ENCODE measurements at regions not wholly inside any gene's neighbourhood (a gene's known extent, or its start where the extent isn't known, plus 50 kb on each side); places are given as distances from the start of the nearest gene placed in this dataset.

- no peak for TF ChIP-seq CTCF (IDR thresholded peaks at IDR 0.05)
- intact Hi-C loops (cut with DNase I), result no loop called here
- ATAC-seq (no peak), DNase-seq (no peak)
- no peaks in the 10 kb centered on the region for H3K36me3 ChIP-seq (ENCODE audit: insufficient read depth in 1 of 2, low read depth in 1 of 2)
- WGBS, 3 donors, result 62 to 67% (median 64%) methylated on average over 4 of the region's 4 CpGs
- H3K27ac ChIP-seq, result no peak overlapping the region
- H3K9me3 ChIP-seq, result no peaks in the 10 kb centered on the region
- no peak overlapping the region for H3K4me3 ChIP-seq
- H3K4me1 ChIP-seq, result no peaks in the 10 kb centered on the region
- peaks cover 0 to 5% (median 0%) of the 10 kb centered on the region in 3 donors for H3K27me3 ChIP-seq (ENCODE audit: insufficient read depth in 3 of 3, low read length in 2 of 3)
These were observed 90.5 kb upstream of the GPRIN3 start for GRCh38 chr4:89398146-89398545.

- no peak for TF ChIP-seq CTCF (IDR thresholded peaks at IDR 0.05)
- Histone ChIP-seq H3K36me3 (ENCODE audit: insufficient read depth in 1 of 2, low read depth in 1 of 2) (no peaks in the 10 kb centered on the region), H3K4me3 (no peak overlapping the region), H3K4me1 (no peaks in the 10 kb centered on the region), H3K27ac (no peak overlapping the region), H3K9me3 (no peaks in the 10 kb centered on the region), H3K27me3 (ENCODE audit: insufficient read depth in 3 of 3, low read length in 2 of 3) (peaks cover 0 to 5% (median 0%) of the 10 kb centered on the region in 3 donors)
- no peak for ATAC-seq
- WGBS, 3 donors, result 30 to 56% (median 38%) methylated on average over 1 of the region's 1 CpG
- no peak for DNase-seq
- intact Hi-C loops (cut with DNase I), result no loop called here
These were observed 89.8 kb upstream of the GPRIN3 start for GRCh38 chr4:89397441-89397840.

GRCh38 chr4:89382439-89382838, 74.8 kb upstream of the GPRIN3 start:
- Histone ChIP-seq H3K4me1 (no peaks in the 10 kb centered on the region), H3K9me3 (no peaks in the 10 kb centered on the region), H3K4me3 (no peak overlapping the region), H3K36me3 (ENCODE audit: insufficient read depth in 1 of 2, low read depth in 1 of 2) (no peaks in the 10 kb centered on the region), H3K27ac (no peak overlapping the region), H3K27me3 (ENCODE audit: insufficient read depth in 3 of 3, low read length in 2 of 3) (no peaks in the 10 kb centered on the region)
- ATAC-seq, result no peak
- intact Hi-C loops (cut with DNase I), result no loop called here
- DNase-seq, result no peak
- no peak for TF ChIP-seq CTCF (IDR thresholded peaks at IDR 0.05)
- WGBS, 3 donors, result 56 to 92% (median 58%) methylated on average over 2 of the region's 2 CpGs

- WGBS, 3 donors, result 67 to 75% (median 74%) methylated on average over 1 of the region's 1 CpG
- no peak for TF ChIP-seq CTCF (IDR thresholded peaks at IDR 0.05)
- ATAC-seq (no peak), DNase-seq (no peak)
- Histone ChIP-seq H3K9me3 (no peaks in the 10 kb centered on the region), H3K36me3 (ENCODE audit: insufficient read depth in 1 of 2, low read depth in 1 of 2) (no peaks in the 10 kb centered on the region), H3K4me1 (no peaks in the 10 kb centered on the region), H3K27ac (no peak overlapping the region), H3K4me3 (no peak overlapping the region), H3K27me3 (ENCODE audit: insufficient read depth in 3 of 3, low read length in 2 of 3) (no peaks in the 10 kb centered on the region)
- intact Hi-C loops (cut with DNase I), result no loop called here
These were observed 73.4 kb upstream of the GPRIN3 start for GRCh38 chr4:89380980-89381379.

- no peak for TF ChIP-seq CTCF (IDR thresholded peaks at IDR 0.05)
- 66 to 74% (median 70%) methylated on average over 1 of the region's 1 CpG for WGBS, 3 donors
- Histone ChIP-seq H3K4me1 (no peaks in the 10 kb centered on the region), H3K27ac (no peak overlapping the region), H3K27me3 (ENCODE audit: insufficient read depth in 3 of 3, low read length in 2 of 3) (no peaks in the 10 kb centered on the region), H3K36me3 (ENCODE audit: insufficient read depth in 1 of 2, low read depth in 1 of 2) (no peaks in the 10 kb centered on the region), H3K9me3 (no peaks in the 10 kb centered on the region), H3K4me3 (no peak overlapping the region)
- ATAC-seq (no peak), DNase-seq (no peak)
- intact Hi-C loops (cut with DNase I), result no loop called here
These were observed 72.0 kb upstream of the GPRIN3 start for GRCh38 chr4:89379511-89380044.
